Stimulated activated CD8-positive, alpha-beta memory T cell treated with anti-CD3 and anti-CD28 coated beads, Interleukin-15, amount 100 ng/mL, for 4 hours (primary cell): ENCODE measurements at regions not wholly inside any gene's neighbourhood (a gene's known extent, or its start where the extent isn't known, plus 50 kb on each side); places are given as distances from the start of the nearest gene placed in this dataset.
"Not testable (repeated sequence)": the region's sequence is repeated elsewhere in the genome, so short reads cannot be mapped to it uniquely, and the experiment has no call there.

ENCODE experiments used
- DNase-seq, 2 donors: peaks; one replicate each; pipeline ENCODE4 v3.0.0-alpha.2; 2020; ENCODE audit warnings: low read depth in 2 of 2

- no peak for DNase-seq
Observed at GRCh38 chr13:33550885-33551284, 265.3 kb upstream of the STARD13 start.

GRCh38 chr13:33554919-33555791 lies 262.8 kb upstream of the RFC3 start:
- no peak for DNase-seq

GRCh38 chr13:33556828-33557227 lies 261.1 kb upstream of the RFC3 start:
- no peak for DNase-seq

- no peak for DNase-seq
Observed at GRCh38 chr13:33560726-33561125, 257.2 kb upstream of the RFC3 start.

- DNase-seq = no peak
Observed at GRCh38 chr13:33561627-33562026, 256.3 kb upstream of the RFC3 start.

- DNase-seq = no peak
Observed at GRCh38 chr13:33571618-33572017, 246.3 kb upstream of the RFC3 start.

- not testable (repeated sequence) for DNase-seq
Observed at GRCh38 chr13:33572322-33572721, 245.6 kb upstream of the RFC3 start.

- no peak for DNase-seq
Observed at GRCh38 chr13:33575378-33575777, 242.6 kb upstream of the RFC3 start.

- DNase-seq = no peak
Observed at GRCh38 chr13:33577007-33577406, 240.9 kb upstream of the RFC3 start.

GRCh38 chr13:33578786-33579185 lies 239.2 kb upstream of the RFC3 start:
- no peak for DNase-seq

- DNase-seq = no peak
Observed at GRCh38 chr13:33582121-33582520, 235.8 kb upstream of the RFC3 start.

- no peak for DNase-seq
Observed at GRCh38 chr13:33583398-33583797, 234.6 kb upstream of the RFC3 start.

- no peak for DNase-seq
Observed at GRCh38 chr13:33590936-33591335, 227.0 kb upstream of the RFC3 start.

- DNase-seq = no peak
Observed at GRCh38 chr13:33606692-33607091, 211.3 kb upstream of the RFC3 start.

- peak in 1 of 2 donors; percentile 10 for DNase-seq
Observed at GRCh38 chr13:33610438-33611120, 207.4 kb upstream of the RFC3 start.

- no peak for DNase-seq
Observed at GRCh38 chr13:33611121-33611805, 206.7 kb upstream of the RFC3 start.

GRCh38 chr13:33612641-33613638 lies 205.0 kb upstream of the RFC3 start:
- DNase-seq = no peak

GRCh38 chr13:33615436-33615835 lies 202.5 kb upstream of the RFC3 start:
- no peak for DNase-seq

- no peak for DNase-seq
Observed at GRCh38 chr13:33616130-33616529, 201.8 kb upstream of the RFC3 start.

- no peak for DNase-seq
Observed at GRCh38 chr13:33617055-33617454, 200.9 kb upstream of the RFC3 start.

- DNase-seq = no peak
Observed at GRCh38 chr13:33624253-33624652, 193.7 kb upstream of the RFC3 start.
